ENCODE measurements at regions not wholly inside any gene's neighbourhood (a gene's known extent, or its start where the extent isn't known, plus 50 kb on each side); places are given as distances from the start of the nearest gene placed in this dataset.
"Not testable (repeated sequence)": the region's sequence is repeated elsewhere in the genome, so short reads cannot be mapped to it uniquely, and the experiment has no call there.

- H3K4me1 Mint-ChIP-seq = no peaks in the 10 kb centered on the region
- no peaks in the 10 kb centered on the region for H3K36me3 Mint-ChIP-seq
- no peak for DNase-seq
- peaks cover 12% of the 10 kb centered on the region for H3K9me3 Mint-ChIP-seq
- H3K4me3 Mint-ChIP-seq = no peak overlapping the region
- H3K27me3 Mint-ChIP-seq = no peaks in the 10 kb centered on the region
- no peak overlapping the region for H3K27ac Mint-ChIP-seq
These were observed 210.7 kb downstream of the RND3 start for GRCh38 chr2:150276737-150277136.

- no peak overlapping the region for H3K27ac Mint-ChIP-seq
- no peaks in the 10 kb centered on the region for H3K4me1 Mint-ChIP-seq
- DNase-seq = no peak
- no peaks in the 10 kb centered on the region for H3K36me3 Mint-ChIP-seq
- H3K9me3 Mint-ChIP-seq = peaks cover 10% of the 10 kb centered on the region
- H3K4me3 Mint-ChIP-seq = no peak overlapping the region
- no peaks in the 10 kb centered on the region for H3K27me3 Mint-ChIP-seq
These were observed 213.4 kb downstream of the RND3 start for GRCh38 chr2:150274108-150274507.

- Mint-ChIP-seq H3K27me3 (no peaks in the 10 kb centered on the region), H3K36me3 (no peaks in the 10 kb centered on the region), H3K4me3 (no peak overlapping the region), H3K9me3 (peaks cover 4% of the 10 kb centered on the region), H3K27ac (no peak overlapping the region), H3K4me1 (no peaks in the 10 kb centered on the region)
- DNase-seq = no peak
These were observed 215.3 kb downstream of the RND3 start for GRCh38 chr2:150271952-150272802.

- H3K36me3 Mint-ChIP-seq = no peaks in the 10 kb centered on the region
- H3K4me1 Mint-ChIP-seq = no peaks in the 10 kb centered on the region
These were observed 219.6 kb downstream of the RND3 start for GRCh38 chr2:150267651-150268415.

GRCh38 chr2:150266931-150267330 is 220.5 kb downstream of the RND3 start:
- H3K27ac Mint-ChIP-seq = no peak overlapping the region
- H3K4me1 Mint-ChIP-seq = no peaks in the 10 kb centered on the region
- no peaks in the 10 kb centered on the region for H3K27me3 Mint-ChIP-seq
- no peak for DNase-seq
- H3K36me3 Mint-ChIP-seq = no peaks in the 10 kb centered on the region
- peaks cover 1% of the 10 kb centered on the region for H3K9me3 Mint-ChIP-seq
- H3K4me3 Mint-ChIP-seq = no peak overlapping the region

More at GRCh38 chr2:150267651-150268415, 219.6 kb downstream of the RND3 start:
- Mint-ChIP-seq H3K4me3 (no peak overlapping the region), H3K9me3 (no peaks in the 10 kb centered on the region), H3K27ac (no peak overlapping the region), H3K27me3 (no peaks in the 10 kb centered on the region)
- DNase-seq = no peak

GRCh38 chr2:150264442-150264841 is 223.0 kb downstream of the RND3 start:
- DNase-seq = no peak
- H3K36me3 Mint-ChIP-seq = no peaks in the 10 kb centered on the region
- H3K4me1 Mint-ChIP-seq = no peaks in the 10 kb centered on the region
- H3K4me3 Mint-ChIP-seq = no peak overlapping the region
- H3K27ac Mint-ChIP-seq = no peak overlapping the region
- no peaks in the 10 kb centered on the region for H3K27me3 Mint-ChIP-seq
- H3K9me3 Mint-ChIP-seq = peaks cover 1% of the 10 kb centered on the region

- H3K27ac Mint-ChIP-seq = no peak overlapping the region
- no peaks in the 10 kb centered on the region for H3K27me3 Mint-ChIP-seq
- no peak overlapping the region for H3K4me3 Mint-ChIP-seq
- H3K36me3 Mint-ChIP-seq = no peaks in the 10 kb centered on the region
- no peak for DNase-seq
- H3K9me3 Mint-ChIP-seq = peaks cover 1% of the 10 kb centered on the region
- H3K4me1 Mint-ChIP-seq = no peaks in the 10 kb centered on the region
These were observed 225.8 kb downstream of the RND3 start for GRCh38 chr2:150261691-150262090.

GRCh38 chr2:150260636-150261035 is 226.8 kb downstream of the RND3 start:
- DNase-seq = no peak
- Mint-ChIP-seq H3K9me3 (peaks cover 1% of the 10 kb centered on the region), H3K4me1 (no peaks in the 10 kb centered on the region), H3K27ac (no peak overlapping the region), H3K4me3 (no peak overlapping the region), H3K36me3 (no peaks in the 10 kb centered on the region), H3K27me3 (no peaks in the 10 kb centered on the region)

- Mint-ChIP-seq H3K27me3 (no peaks in the 10 kb centered on the region), H3K4me3 (no peak overlapping the region), H3K4me1 (no peaks in the 10 kb centered on the region), H3K9me3 (peaks cover 1% of the 10 kb centered on the region), H3K27ac (no peak overlapping the region), H3K36me3 (no peaks in the 10 kb centered on the region)
- DNase-seq = no peak
These were observed 227.7 kb downstream of the RND3 start for GRCh38 chr2:150259746-150260145.

- Mint-ChIP-seq H3K4me1 (no peaks in the 10 kb centered on the region), H3K4me3 (no peak overlapping the region), H3K36me3 (no peaks in the 10 kb centered on the region), H3K27me3 (no peaks in the 10 kb centered on the region), H3K27ac (no peak overlapping the region), H3K9me3 (peaks cover 1% of the 10 kb centered on the region)
- no peak for DNase-seq
These were observed 228.6 kb downstream of the RND3 start for GRCh38 chr2:150258781-150259307.

GRCh38 chr2:150256736-150257135 is 230.7 kb downstream of the RND3 start:
- no peaks in the 10 kb centered on the region for H3K4me1 Mint-ChIP-seq
- no peaks in the 10 kb centered on the region for H3K36me3 Mint-ChIP-seq
- H3K27ac Mint-ChIP-seq = no peak overlapping the region
- no peak overlapping the region for H3K4me3 Mint-ChIP-seq
- no peak for DNase-seq
- H3K9me3 Mint-ChIP-seq = no peaks in the 10 kb centered on the region
- H3K27me3 Mint-ChIP-seq = no peaks in the 10 kb centered on the region

GRCh38 chr2:150255528-150255927 is 231.9 kb downstream of the RND3 start:
- H3K36me3 Mint-ChIP-seq = no peaks in the 10 kb centered on the region
- H3K9me3 Mint-ChIP-seq = no peaks in the 10 kb centered on the region
- DNase-seq = no peak
- no peaks in the 10 kb centered on the region for H3K27me3 Mint-ChIP-seq
- no peaks in the 10 kb centered on the region for H3K4me1 Mint-ChIP-seq
- no peak overlapping the region for H3K27ac Mint-ChIP-seq
- no peak overlapping the region for H3K4me3 Mint-ChIP-seq

GRCh38 chr2:150249735-150250134 is 237.7 kb downstream of the RND3 start:
- H3K27ac Mint-ChIP-seq, DNase-seq, H3K4me1 Mint-ChIP-seq, H3K9me3 Mint-ChIP-seq, H3K4me3 Mint-ChIP-seq, H3K36me3 Mint-ChIP-seq, H3K27me3 Mint-ChIP-seq: not testable (repeated sequence)

GRCh38 chr2:150247481-150247880 is 240.0 kb downstream of the RND3 start:
- DNase-seq = no peak
- H3K27me3 Mint-ChIP-seq = peaks cover 3% of the 10 kb centered on the region
- H3K27ac Mint-ChIP-seq = no peak overlapping the region
- H3K9me3 Mint-ChIP-seq = peaks cover 6% of the 10 kb centered on the region
- H3K4me3 Mint-ChIP-seq = no peak overlapping the region
- no peaks in the 10 kb centered on the region for H3K36me3 Mint-ChIP-seq
- no peaks in the 10 kb centered on the region for H3K4me1 Mint-ChIP-seq

- H3K27ac Mint-ChIP-seq = no peak overlapping the region
- no peak overlapping the region for H3K4me3 Mint-ChIP-seq
- H3K27me3 Mint-ChIP-seq = no peaks in the 10 kb centered on the region
These were observed 252.6 kb downstream of the RND3 start for GRCh38 chr2:150234787-150235446.

More at GRCh38 chr2:150234787-150235446, 252.6 kb downstream of the RND3 start:
- H3K36me3 Mint-ChIP-seq = no peaks in the 10 kb centered on the region
- DNase-seq = no peak
- no peaks in the 10 kb centered on the region for H3K9me3 Mint-ChIP-seq
- no peaks in the 10 kb centered on the region for H3K4me1 Mint-ChIP-seq
